ENCODE measurements at regions not wholly inside any gene's neighbourhood (a gene's known extent, or its start where the extent isn't known, plus 50 kb on each side); places are given as distances from the start of the nearest gene placed in this dataset.
"Not testable (repeated sequence)": the region's sequence is repeated elsewhere in the genome, so short reads cannot be mapped to it uniquely, and the experiment has no call there.

GRCh38 chr10:43923328-43923727 is 274.6 kb upstream of the ZNF32 start:
- no peak overlapping the region for H3K27ac ChIP-seq (ENCODE audit: poor library complexity, severe bottlenecking)
- DNase-seq (ENCODE audit: low spot score): no peak
- no peak overlapping the region for H3K4me3 ChIP-seq (ENCODE audit: severe bottlenecking)
- no peaks in the 10 kb centered on the region for H3K9me3 ChIP-seq (ENCODE audit: severe bottlenecking)
- no peaks in the 10 kb centered on the region for H3K4me1 ChIP-seq (ENCODE audit: insufficient read depth, poor library complexity, severe bottlenecking)
- no peak for ATAC-seq (ENCODE audit: low read depth)
- H3K27me3 ChIP-seq (ENCODE audit: insufficient read depth, poor library complexity, severe bottlenecking): no peaks in the 10 kb centered on the region
- no peak for TF ChIP-seq CTCF (IDR thresholded peaks at IDR 0.05; ENCODE audit: poor library complexity, severe bottlenecking)
- no peaks in the 10 kb centered on the region for H3K36me3 ChIP-seq (ENCODE audit: low read depth)

- no peaks in the 10 kb centered on the region for H3K4me1 ChIP-seq (ENCODE audit: insufficient read depth, poor library complexity, severe bottlenecking)
- no peaks in the 10 kb centered on the region for H3K36me3 ChIP-seq (ENCODE audit: low read depth)
- no peak overlapping the region for H3K4me3 ChIP-seq (ENCODE audit: severe bottlenecking)
- no peaks in the 10 kb centered on the region for H3K27me3 ChIP-seq (ENCODE audit: insufficient read depth, poor library complexity, severe bottlenecking)
- no peak for DNase-seq (ENCODE audit: low spot score)
- H3K27ac ChIP-seq (ENCODE audit: poor library complexity, severe bottlenecking): no peak overlapping the region
- no peak for TF ChIP-seq CTCF (IDR thresholded peaks at IDR 0.05; ENCODE audit: poor library complexity, severe bottlenecking)
- no peaks in the 10 kb centered on the region for H3K9me3 ChIP-seq (ENCODE audit: severe bottlenecking)
- ATAC-seq (ENCODE audit: low read depth): no peak
These were observed 273.9 kb upstream of the ZNF32 start for GRCh38 chr10:43922335-43923280.

DNA sequence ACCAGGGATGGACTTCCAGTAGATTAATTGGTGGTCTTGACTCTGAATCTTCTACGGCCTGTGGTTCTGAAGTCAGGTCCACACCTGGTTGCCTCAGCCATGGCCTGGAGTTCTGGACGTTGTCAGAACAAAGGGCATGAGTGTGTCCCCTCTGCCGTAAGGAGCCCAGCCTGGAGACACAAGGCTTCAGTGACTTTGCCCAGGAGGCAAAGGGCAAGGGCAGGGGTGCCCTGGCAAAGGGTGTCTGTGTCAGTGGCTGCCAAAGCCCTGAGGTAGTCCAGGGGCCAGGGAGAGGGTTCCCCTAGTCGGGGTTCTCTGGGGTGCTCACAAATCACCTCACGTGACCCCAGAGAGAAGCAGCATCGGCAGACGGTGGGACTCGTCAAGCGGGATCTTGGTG is 273.2 kb upstream of the ZNF32 start:
- Histone ChIP-seq H3K27ac (ENCODE audit: poor library complexity, severe bottlenecking) (no peak overlapping the region), H3K4me1 (ENCODE audit: insufficient read depth, poor library complexity, severe bottlenecking) (no peaks in the 10 kb centered on the region), H3K36me3 (ENCODE audit: low read depth) (no peaks in the 10 kb centered on the region), H3K9me3 (ENCODE audit: severe bottlenecking) (no peaks in the 10 kb centered on the region), H3K4me3 (ENCODE audit: severe bottlenecking) (no peak overlapping the region), H3K27me3 (ENCODE audit: insufficient read depth, poor library complexity, severe bottlenecking) (no peaks in the 10 kb centered on the region)
- ATAC-seq (ENCODE audit: low read depth): no peak
- no peak for DNase-seq (ENCODE audit: low spot score)
- no peak for TF ChIP-seq CTCF (IDR thresholded peaks at IDR 0.05; ENCODE audit: poor library complexity, severe bottlenecking)

- no peak overlapping the region for H3K27ac ChIP-seq (ENCODE audit: poor library complexity, severe bottlenecking)
- H3K27me3 ChIP-seq (ENCODE audit: insufficient read depth, poor library complexity, severe bottlenecking): no peaks in the 10 kb centered on the region
- no peaks in the 10 kb centered on the region for H3K4me1 ChIP-seq (ENCODE audit: insufficient read depth, poor library complexity, severe bottlenecking)
- no peak overlapping the region for H3K4me3 ChIP-seq (ENCODE audit: severe bottlenecking)
- DNase-seq (ENCODE audit: low spot score) (no peak), ATAC-seq (ENCODE audit: low read depth) (no peak)
- TF ChIP-seq CTCF (IDR thresholded peaks at IDR 0.05; ENCODE audit: poor library complexity, severe bottlenecking): no peak
- no peaks in the 10 kb centered on the region for H3K9me3 ChIP-seq (ENCODE audit: severe bottlenecking)
- no peaks in the 10 kb centered on the region for H3K36me3 ChIP-seq (ENCODE audit: low read depth)
These were observed 272.8 kb upstream of the ZNF32 start for GRCh38 chr10:43921478-43921877.

DNA sequence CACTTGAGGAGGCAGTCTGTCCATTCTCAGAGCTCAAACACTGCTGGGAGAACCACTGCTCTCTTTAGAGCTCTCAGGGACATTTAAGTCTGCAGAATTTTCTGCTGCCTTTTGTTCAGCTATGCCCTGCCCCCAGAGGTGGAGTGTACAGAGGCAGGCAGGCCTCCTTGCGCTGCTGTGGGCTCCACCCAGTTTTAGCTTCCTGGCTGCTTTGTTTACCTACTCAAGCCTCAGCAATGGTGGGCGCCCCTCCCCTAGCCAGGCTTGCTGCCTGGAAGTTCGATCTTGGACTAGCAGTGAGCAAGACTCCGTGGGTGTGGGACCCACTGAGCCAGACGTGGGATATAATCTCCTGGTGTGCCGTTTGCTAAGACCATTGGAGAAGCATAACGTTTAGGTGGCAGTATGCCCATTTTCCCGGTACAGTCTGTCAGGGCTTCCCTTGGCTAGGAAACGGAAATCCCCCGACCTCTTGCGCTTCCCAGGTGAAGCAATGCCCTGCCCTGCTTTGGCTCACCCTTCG is 271.6 kb upstream of the ZNF32 start:
- not testable (repeated sequence) for H3K36me3 ChIP-seq (ENCODE audit: low read depth); H3K9me3 ChIP-seq (ENCODE audit: severe bottlenecking); H3K27ac ChIP-seq (ENCODE audit: poor library complexity, severe bottlenecking); ATAC-seq (ENCODE audit: low read depth); H3K27me3 ChIP-seq (ENCODE audit: insufficient read depth, poor library complexity, severe bottlenecking); H3K4me1 ChIP-seq (ENCODE audit: insufficient read depth, poor library complexity, severe bottlenecking); DNase-seq (ENCODE audit: low spot score); H3K4me3 ChIP-seq (ENCODE audit: severe bottlenecking)

Measured in RWPE2 (cell line).